Stimulated activated CD4-positive, alpha-beta T cell treated with anti-CD3 and anti-CD28 coated beads, Interleukin-1b, Interleukin-23, amount 100 ng/mL, for 24 hours (primary cell): ENCODE measurements at regions not wholly inside any gene's neighbourhood (a gene's known extent, or its start where the extent isn't known, plus 50 kb on each side); places are given as distances from the start of the nearest gene placed in this dataset.

ENCODE experiments used
- DNase-seq, 4 experiments: peaks; one replicate each; pipeline ENCODE4 v3.0.0-alpha.2; 2020; ENCODE audit warnings: low read depth in 4 of 4, low spot score in 1 of 4

DNA sequence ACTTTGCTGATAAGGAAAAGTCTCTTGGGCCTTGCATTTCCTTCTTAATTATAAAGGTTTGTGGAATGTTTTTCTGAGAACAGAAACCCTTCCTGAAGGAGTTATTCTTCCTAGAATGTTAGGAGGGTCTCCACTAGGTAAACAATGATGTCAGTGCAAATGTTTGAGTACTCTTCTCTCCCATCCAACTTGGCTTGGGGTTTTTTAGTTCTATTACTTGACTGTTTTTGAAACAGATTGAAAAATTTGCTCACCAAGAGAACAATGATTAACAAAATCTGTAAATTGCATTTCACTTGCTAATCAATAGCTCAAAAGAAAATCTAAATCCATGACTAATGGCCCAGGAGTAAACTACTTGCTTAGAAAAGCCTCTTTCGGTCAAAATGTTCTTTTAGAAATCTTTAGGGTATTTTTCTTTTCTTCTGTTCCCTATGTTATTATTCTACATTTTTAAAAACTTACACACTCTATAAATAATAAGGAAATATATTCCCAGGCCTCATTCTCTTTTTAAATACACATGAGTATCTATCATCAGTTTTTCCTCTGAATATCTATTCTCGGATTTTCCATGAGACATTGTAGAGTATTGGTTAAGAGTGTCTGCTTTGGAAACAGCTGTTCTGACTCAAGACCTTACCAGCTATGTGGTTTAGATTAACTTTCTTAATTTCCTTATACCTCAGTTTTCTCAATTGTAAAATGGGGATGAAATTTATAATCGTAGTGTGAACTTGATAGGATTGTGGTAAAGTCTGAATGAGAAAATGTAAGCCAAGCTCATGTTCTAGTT lies 234.2 kb upstream of the CITED2 start:
- no peak for DNase-seq

DNA sequence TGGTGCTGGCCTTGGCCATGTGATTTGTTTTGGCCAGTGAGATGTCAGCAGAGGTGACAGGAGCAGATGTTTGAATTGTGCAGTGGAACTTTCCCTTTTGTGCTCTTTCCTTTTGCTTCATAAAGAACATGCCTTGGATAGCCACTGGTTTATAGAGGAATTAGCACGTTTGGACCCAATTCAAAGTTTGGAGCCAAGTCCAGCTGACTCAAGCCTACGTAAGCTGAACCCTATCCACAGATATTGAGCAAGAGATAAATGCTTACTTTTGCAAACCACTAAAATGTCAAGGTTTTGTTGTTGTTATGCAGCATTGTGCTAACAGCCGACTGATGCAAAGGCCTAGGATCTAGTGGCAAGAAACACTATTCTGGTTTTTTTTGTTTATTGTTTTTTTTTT lies 230.9 kb upstream of the CITED2 start:
- no peak for DNase-seq

GRCh38 chr6:139603581-139603980 lies 229.1 kb upstream of the CITED2 start:
- DNase-seq, result no peak

DNA sequence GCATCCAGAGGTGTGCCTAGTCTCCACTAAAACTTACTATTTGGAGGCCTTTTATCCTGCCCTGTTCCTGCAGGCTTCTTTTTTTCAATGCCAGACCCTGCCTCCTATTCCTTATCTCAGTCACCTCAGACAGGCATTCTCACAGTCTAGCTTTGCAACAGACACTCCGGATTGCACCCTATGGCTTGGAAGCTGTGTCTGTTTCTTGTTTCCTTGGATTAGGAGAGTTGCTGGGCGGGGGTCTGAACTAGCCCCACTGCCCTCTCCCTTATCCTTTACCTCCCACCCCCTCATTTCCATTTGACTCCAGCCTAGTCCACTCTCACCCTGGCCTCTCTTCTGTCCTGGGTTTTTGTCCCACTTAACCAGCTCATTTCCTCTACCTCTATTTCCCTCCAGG lies 228.1 kb upstream of the CITED2 start:
- DNase-seq, result no peak

- DNase-seq, result no peak
Measured at GRCh38 chr6:139600919-139601475, 226.5 kb upstream of the CITED2 start.

GRCh38 chr6:139600343-139600742 lies 225.9 kb upstream of the CITED2 start:
- no peak for DNase-seq

DNA sequence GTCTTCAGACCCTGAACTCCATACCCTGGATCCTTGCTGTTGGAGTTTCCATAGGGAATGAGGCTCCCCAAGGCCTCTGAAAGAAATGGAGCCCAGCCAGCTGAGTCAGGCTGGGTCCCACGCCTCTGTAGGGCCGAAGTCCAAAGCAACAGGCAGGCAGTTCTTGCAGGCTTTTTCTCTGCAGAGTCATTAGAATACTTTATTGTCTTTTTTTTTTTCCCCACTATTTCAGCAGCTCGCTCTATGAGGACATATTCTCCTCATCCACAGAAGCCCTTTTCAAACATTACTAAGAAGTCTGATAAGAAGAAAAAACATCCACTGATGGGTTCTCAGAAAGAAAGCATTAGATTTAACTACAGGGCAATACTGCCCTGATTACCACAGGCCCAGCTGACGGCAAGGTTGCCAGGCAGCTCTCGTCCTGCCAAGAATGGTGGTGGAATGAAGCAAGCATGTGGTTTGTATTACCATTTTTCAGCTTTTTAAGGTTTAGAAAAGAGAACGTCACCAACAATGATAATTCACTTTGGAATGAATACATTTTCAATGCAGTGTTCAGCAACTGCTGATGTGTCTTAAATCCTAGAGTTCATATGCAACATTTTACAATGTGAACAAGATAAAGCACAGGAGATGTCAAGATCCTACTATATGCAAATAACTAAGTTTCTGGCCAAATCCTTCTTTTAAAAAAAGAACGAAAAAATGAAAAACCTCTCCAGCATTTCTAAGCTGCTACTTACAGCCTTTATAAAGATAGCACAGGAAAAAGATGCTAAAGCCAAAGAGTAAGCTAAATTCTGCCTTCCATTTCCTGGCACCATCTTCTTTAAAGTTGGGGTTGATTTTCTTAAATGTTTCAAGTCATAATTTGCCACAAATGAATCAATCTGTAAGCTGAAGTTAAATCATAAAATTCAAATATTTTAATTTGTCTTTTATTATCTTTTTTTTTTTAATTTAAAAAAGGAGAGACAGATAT lies 223.6 kb upstream of the CITED2 start:
- DNase-seq, result no peak

DNA sequence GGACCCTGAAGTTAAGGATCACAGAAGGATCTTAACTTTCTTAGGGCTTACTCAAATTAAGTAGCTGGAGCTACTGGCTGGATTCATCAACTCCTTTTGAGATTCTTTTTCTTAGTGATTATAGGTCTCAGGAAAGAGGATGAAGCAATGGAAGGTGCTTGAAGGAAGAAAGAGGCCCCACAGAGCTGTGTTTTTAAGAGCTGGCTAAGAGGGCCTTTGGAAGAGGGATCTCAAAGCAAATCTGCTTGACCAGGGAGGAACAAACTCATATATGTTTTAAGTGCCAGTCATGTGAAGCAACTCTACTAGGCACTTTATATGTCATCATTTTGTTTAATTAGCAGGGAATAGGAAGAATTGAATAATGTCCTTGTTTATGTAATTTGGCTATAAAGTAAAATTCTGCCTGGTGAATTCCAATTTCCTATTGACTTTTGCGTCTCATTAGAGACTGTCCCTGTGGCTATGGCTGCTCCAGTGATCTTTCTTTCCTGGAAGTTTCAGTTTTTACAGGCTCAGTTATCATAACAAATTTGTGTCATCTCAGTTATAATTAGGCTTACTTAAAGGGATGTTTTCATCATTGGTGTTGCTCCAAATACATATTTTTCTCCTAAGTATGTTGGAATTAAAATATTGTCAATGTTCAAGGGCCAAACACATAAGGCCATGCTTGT lies 222.8 kb upstream of the CITED2 start:
- no peak for DNase-seq

DNA sequence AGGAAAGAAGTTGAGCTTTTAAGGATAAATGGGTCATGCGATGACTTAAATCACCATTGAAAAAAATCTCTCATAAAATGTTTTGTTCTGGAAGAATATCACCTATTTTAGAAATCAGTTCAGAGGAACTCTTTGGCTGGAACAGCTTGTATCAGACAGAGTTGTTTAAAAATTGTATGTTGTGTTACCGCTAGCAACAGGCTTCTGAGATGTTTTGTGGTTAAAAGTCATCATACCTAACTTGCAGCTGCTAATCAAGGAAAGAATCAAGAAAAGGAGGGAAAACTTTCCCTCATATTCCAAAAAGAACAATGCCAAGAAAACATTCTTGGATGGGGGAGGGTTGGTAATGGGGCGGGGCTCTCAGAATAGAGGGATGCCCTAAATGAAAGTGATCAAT lies 220.7 kb upstream of the CITED2 start:
- no peak for DNase-seq

DNA sequence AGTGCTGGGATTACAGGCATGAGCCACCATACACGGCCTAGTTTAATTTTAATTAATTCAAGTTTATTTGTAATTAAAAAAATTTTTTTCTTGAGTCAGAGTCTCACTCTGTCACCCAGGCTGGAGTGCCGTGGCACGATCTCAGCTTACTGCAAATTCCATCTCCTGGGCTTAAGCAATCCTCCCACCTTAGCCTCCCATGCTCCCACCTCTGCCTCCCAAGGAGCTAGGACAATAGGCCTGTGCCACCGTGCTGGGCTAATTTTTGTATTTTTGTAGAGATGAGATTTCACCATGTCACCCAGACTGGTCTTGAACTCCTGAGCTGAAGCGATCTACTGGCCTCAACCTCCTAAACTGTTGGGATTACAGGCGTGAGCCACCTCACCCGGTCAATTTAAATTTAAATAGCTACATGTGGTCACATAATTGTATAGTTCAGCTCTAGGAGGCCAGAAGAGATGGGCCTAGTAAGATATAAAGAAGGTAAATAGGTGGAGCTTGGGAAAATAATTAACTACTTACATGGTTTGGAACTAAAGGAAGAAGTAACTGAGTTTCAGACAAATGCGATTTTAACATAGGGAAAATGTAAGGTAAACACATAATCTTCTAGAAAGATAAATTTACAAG lies 220.0 kb upstream of the CITED2 start:
- no peak for DNase-seq

DNA sequence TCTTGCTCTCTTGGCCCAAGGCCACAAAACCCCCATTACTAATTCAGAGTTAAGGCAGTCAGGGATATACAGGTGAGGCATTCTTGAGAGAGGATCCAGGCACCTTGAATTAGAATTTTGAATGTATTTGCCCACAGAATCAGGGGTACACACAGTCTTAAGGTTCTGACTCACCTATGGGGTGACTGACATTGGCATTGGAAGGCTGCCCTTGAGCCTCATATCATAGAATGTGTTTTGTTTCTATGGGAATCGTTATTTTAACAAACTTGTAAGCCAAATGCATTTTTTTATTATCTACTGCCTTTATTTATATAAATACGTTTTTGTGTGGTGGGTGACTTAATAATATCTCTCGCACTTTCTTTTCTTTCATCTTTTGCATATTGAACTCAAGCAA lies 218.6 kb upstream of the CITED2 start:
- no peak for DNase-seq

GRCh38 chr6:139592011-139592410 lies 217.6 kb upstream of the CITED2 start:
- no peak for DNase-seq

DNA sequence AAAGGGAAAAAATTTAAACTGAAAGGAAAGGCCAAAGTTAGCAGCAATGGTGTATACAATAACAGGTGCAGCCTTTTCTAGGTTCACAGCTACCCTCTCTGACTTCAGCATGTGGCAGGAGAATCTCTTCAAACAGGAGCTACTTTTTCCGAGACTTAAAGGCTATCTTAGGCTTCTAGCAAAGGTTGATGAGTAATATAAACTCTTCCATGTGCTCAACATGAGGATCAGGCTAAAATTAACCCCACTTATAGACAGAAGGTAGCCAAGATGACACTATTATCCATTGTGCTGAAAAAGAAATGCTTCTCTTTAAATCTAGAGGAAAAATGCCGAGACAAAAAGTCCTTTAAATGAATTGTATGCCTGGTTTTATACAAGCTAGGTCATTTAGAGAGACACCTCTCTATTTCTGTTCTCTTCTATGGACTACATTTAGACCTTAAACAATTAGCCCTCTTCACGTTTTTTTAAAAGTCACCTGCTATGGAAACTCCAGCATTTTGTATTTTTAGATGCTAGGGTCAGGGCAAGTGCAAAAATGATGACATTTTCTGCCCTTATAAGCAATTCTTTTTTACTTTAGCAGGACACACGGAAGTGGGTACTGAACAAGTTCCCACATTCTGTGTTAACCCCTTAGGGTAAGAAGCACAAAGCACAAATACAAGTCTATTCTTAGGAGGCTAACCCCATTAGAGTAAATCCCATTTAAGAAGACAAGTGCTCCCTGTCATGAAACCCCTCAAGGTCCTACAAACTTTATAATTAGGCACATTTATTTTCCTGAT lies 216.8 kb upstream of the CITED2 start:
- no peak for DNase-seq

DNA sequence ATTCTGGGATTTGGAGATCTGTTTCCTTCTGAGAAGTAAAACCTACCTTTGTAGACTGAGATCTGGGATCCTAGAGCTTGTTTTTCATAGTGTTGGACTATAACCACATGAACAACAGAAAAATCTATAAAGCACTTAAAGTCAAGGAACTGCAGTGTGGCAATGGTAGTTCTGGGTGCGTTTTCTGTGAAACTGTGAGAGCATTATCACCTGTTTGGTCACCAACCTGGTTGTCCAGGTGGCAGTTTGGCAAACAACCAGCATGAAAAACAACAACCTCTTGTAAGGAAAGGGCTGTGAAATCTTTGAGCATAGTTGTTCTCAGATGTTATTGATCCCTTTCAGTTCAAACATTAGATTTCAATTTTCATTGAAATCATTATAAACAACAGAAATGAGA lies 215.8 kb upstream of the CITED2 start:
- DNase-seq, result no peak

DNA sequence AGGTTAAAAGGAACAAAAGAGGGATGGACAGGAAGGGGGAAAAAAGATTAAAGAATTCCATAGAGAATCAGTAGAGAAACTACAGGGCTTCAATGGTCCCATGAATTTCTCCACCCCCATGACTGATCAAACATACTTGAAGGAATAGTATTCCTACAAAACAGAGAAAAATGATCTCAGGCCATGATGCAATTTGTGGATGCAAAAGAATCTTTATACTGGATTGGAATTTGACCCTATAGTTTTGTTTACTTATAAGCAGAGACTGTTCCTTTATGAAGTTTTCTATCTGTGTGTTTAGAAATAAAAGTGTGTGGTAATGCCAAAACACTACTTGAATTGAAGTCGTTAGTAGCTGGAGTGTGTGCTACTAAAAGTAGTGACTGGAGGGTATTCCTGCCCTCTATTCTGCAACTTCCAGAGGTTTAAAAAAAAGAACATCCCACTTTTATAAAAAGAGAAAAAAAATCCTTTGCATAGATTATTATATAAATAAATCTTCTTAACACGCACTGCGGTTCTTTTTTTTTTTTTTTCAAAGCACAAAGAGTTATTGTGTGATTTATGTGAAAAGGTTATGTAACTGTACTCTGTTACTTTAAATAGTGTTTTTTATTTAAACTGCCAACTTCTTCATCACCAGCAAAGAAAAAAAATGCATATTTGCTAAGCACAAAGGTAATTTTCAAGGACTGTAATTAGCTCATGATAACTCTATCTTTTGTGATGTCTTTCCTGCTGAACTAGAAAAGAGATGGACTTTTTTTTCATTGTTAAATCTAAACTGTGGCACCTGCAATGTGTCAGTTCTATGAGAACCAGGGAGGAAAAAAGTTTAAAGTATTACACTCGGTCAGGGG lies 214.5 kb upstream of the CITED2 start:
- DNase-seq, result no peak

DNA sequence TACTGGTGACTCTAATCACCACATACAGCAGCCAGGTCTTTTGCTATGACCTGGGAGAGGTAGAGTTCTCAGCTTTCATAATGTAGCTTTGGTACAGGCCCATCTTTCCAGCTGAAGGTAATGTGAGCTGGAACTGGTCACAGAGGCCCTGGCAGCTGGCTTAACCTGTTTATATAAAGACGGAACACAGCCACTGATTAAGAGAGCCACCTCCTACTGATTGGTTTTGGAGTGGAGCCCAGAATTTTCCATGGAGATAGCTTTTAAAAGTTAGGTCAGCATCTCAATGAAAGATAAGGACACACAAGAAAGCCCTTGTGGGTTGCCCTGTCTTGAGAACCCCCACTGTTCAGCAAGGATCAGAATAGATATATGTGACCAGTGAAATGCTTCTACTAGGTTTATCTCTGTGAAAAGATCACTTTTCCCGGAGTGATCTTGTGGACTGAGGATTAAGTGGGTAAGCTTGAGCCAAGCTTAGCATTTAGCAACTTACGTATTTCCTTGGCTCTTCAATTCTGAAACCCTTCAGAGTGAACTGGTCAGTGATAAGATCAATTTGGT lies 213.7 kb upstream of the CITED2 start:
- no peak for DNase-seq

DNA sequence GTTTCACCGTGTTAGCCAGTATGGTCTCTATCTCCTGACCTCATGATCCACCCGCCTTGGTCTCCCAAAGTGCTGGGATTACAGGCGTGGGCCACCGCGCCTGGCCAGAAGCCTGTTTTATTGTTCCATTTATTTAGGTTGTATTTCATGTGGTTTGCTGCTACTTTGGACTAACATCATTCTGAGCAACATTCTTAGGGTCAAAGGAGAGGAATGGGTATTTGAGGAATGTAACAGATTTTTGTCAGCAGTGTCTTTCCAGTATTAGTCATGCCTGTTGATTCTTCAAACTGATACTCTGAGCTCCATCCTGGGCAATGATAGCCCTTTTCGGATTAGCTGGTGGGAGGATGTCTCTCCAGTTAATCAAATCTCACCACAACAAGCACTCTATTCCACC lies 213.0 kb upstream of the CITED2 start:
- no peak for DNase-seq

DNA sequence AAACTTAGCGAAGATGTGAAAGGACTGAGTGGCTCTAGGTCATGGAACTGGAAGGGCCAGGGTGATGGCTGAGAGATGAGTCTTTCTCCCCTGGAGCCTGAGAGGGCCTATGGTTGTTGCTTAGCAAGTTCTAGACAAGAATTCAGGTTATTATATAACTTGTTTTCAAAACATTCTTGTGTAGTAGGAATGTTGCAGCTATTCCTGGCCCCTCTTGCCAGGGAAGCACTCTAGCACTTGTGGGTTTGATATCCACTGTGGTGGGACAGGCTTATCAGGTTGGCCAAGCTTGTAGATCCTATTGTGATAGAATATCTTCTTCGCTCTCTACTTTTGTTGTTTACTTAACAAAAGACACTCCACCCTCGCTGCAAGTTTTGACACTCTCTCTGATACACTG lies 211.8 kb upstream of the CITED2 start:
- DNase-seq, result no peak

- no peak for DNase-seq
Measured at GRCh38 chr6:139584599-139584998, 210.2 kb upstream of the CITED2 start.
